OCI-LY1 (cell line): ENCODE measurements at regions not wholly inside any gene's neighbourhood (a gene's known extent, or its start where the extent isn't known, plus 50 kb on each side); places are given as distances from the start of the nearest gene placed in this dataset.

Experiments used
- H2AFZ ChIP-seq: fragments of 200-600 bp; sonication (generic), shearing (Covaris generic); 2 replicates; pipeline ENCODE4 v1.6.0; 2014; ENCODE audit warnings: antibody characterized with exemption, mild to moderate bottlenecking, low read length
- H3F3A ChIP-seq: fragments of 200-600 bp; sonication (generic), shearing (Covaris generic); 2 replicates; pipeline ENCODE4 v1.6.0; 2014; ENCODE audit warnings: mild to moderate bottlenecking, antibody characterized with exemption, low read length, moderate library complexity; ENCODE audit not compliant: insufficient read depth
- H3K27ac ChIP-seq: fragments of 200-600 bp; sonication (generic); 2 replicates; pipeline ENCODE4 v1.5.1; 2014; ENCODE audit warnings: low read length, mixed run types, mild to moderate bottlenecking, low read depth; ENCODE audit not compliant: poor library complexity, severe bottlenecking
- H3K27me3 ChIP-seq: fragments of 200-600 bp; sonication (generic); 2 replicates; pipeline ENCODE4 v1.6.0; 2014; ENCODE audit warnings: antibody characterized with exemption, mild to moderate bottlenecking, low read length, moderate library complexity; ENCODE audit not compliant: insufficient read depth
- H3K36me3 ChIP-seq: fragments of 200-600 bp; sonication (generic); 2 replicates; pipeline ENCODE4 v1.6.1; 2014; ENCODE audit warnings: mild to moderate bottlenecking, antibody characterized with exemption, low read length, moderate library complexity, mixed read lengths; ENCODE audit not compliant: insufficient read depth
- H3K4me1 ChIP-seq: fragments of 200-600 bp; sonication (generic); 2 replicates; pipeline ENCODE4 v1.5.1; 2014; ENCODE audit warnings: mild to moderate bottlenecking, low read length, moderate library complexity; ENCODE audit not compliant: insufficient read depth, severe bottlenecking
- H3K4me2 ChIP-seq: fragments of 200-600 bp; sonication (generic), shearing (Covaris generic); 2 replicates; pipeline ENCODE4 v1.6.1; 2014; ENCODE audit warnings: low read length
- H3K4me3 ChIP-seq: fragments of 200-600 bp; sonication (generic); 2 replicates; pipeline ENCODE4 v1.5.1; 2014; ENCODE audit warnings: low read length, low read depth, mild to moderate bottlenecking, mixed read lengths; ENCODE audit not compliant: poor library complexity, severe bottlenecking
- H3K79me2 ChIP-seq: fragments of 200-600 bp; shearing (Covaris generic); 2 replicates; pipeline ENCODE4 v1.6.1; 2016; ENCODE audit warnings: mixed run types, low read length, mixed read lengths; ENCODE audit not compliant: insufficient read depth
- H3K9ac ChIP-seq: fragments of 200-600 bp; sonication (generic), shearing (Covaris generic); 2 replicates; pipeline ENCODE4 v1.6.1; 2014; ENCODE audit warnings: mild to moderate bottlenecking, low read length, mixed read lengths
- H3K9me2 ChIP-seq: fragments of 200-600 bp; sonication (generic), shearing (Covaris generic); 2 replicates; pipeline ENCODE4 v1.6.1; 2014; ENCODE audit warnings: low read depth, mild to moderate bottlenecking, low read length, mixed read lengths
- H3K9me3 ChIP-seq: fragments of 200-600 bp; shearing (Covaris generic); 2 replicates; pipeline ENCODE4 v1.6.1; 2014; ENCODE audit warnings: low read length, mixed read lengths
- H4K20me1 ChIP-seq: fragments of 200-600 bp; sonication (generic), shearing (Covaris generic); 2 replicates; pipeline ENCODE4 v1.6.0; 2016; ENCODE audit warnings: mild to moderate bottlenecking, low read length; ENCODE audit not compliant: insufficient read depth
- EZH2 ChIP-seq: fragments of 200-600 bp; sonication (generic), shearing (Covaris generic); IDR thresholded peaks from 2 replicates; pipeline ENCODE4 v1.8.0; 2017; ENCODE audit warnings: borderline replicate concordance, mixed run types, mild to moderate bottlenecking, antibody characterized with exemption, low read length, moderate library complexity, mixed read lengths
- TF ChIP-seq, protein P1 (sequence below): fragments of 200-600 bp; sonication (generic), shearing (Covaris generic); IDR thresholded peaks from 2 replicates; pipeline ENCODE4 v1.5.1; 2017; ENCODE audit warnings: mild to moderate bottlenecking, antibody characterized with exemption, low read length, moderate library complexity, mixed read lengths

GRCh38 chr2:119053700-119054436 lies 104.7 kb downstream of the C1QL2 start:
- no peaks in the 10 kb centered on the region for H4K20me1 ChIP-seq
- H3K4me3 ChIP-seq, result no peak overlapping the region
- H3K9me3 ChIP-seq, result no peaks in the 10 kb centered on the region
- no peak overlapping the region for H3K27ac ChIP-seq
- no peak overlapping the region for H3K9ac ChIP-seq
- no peak overlapping the region for H2AFZ ChIP-seq
- no peaks in the 10 kb centered on the region; the same call in 1 of the 2 replicates for H3K27me3 ChIP-seq
- H3K4me2 ChIP-seq, result no peak overlapping the region
- H3K79me2 ChIP-seq, result no peaks in the 10 kb centered on the region
- H3K4me1 ChIP-seq, result no peaks in the 10 kb centered on the region
- no peaks in the 10 kb centered on the region for H3F3A ChIP-seq
- H3K9me2 ChIP-seq, result no peaks in the 10 kb centered on the region
- TF ChIP-seq, protein P1, sequence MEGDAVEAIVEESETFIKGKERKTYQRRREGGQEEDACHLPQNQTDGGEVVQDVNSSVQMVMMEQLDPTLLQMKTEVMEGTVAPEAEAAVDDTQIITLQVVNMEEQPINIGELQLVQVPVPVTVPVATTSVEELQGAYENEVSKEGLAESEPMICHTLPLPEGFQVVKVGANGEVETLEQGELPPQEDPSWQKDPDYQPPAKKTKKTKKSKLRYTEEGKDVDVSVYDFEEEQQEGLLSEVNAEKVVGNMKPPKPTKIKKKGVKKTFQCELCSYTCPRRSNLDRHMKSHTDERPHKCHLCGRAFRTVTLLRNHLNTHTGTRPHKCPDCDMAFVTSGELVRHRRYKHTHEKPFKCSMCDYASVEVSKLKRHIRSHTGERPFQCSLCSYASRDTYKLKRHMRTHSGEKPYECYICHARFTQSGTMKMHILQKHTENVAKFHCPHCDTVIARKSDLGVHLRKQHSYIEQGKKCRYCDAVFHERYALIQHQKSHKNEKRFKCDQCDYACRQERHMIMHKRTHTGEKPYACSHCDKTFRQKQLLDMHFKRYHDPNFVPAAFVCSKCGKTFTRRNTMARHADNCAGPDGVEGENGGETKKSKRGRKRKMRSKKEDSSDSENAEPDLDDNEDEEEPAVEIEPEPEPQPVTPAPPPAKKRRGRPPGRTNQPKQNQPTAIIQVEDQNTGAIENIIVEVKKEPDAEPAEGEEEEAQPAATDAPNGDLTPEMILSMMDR, result no peak
- TF ChIP-seq EZH2, result no peak
- H3K36me3 ChIP-seq, result no peaks in the 10 kb centered on the region

- no peak overlapping the region for H3K4me2 ChIP-seq
- H2AFZ ChIP-seq, result no peak overlapping the region
- H3K27me3 ChIP-seq, result no peaks in the 10 kb centered on the region; the same call in 1 of the 2 replicates
- no peaks in the 10 kb centered on the region for H3K4me1 ChIP-seq
- no peak for TF ChIP-seq EZH2
- TF ChIP-seq, protein P1, result no peak
- no peak overlapping the region for H3K9ac ChIP-seq
- H4K20me1 ChIP-seq, result no peaks in the 10 kb centered on the region
- no peak overlapping the region for H3K4me3 ChIP-seq
- no peaks in the 10 kb centered on the region for H3K9me3 ChIP-seq
- H3K27ac ChIP-seq, result no peak overlapping the region
- no peaks in the 10 kb centered on the region for H3F3A ChIP-seq
- H3K79me2 ChIP-seq, result no peaks in the 10 kb centered on the region
- no peaks in the 10 kb centered on the region for H3K9me2 ChIP-seq
- H3K36me3 ChIP-seq, result no peaks in the 10 kb centered on the region
These were observed 107.3 kb downstream of the C1QL2 start for GRCh38 chr2:119051263-119051662.

DNA sequence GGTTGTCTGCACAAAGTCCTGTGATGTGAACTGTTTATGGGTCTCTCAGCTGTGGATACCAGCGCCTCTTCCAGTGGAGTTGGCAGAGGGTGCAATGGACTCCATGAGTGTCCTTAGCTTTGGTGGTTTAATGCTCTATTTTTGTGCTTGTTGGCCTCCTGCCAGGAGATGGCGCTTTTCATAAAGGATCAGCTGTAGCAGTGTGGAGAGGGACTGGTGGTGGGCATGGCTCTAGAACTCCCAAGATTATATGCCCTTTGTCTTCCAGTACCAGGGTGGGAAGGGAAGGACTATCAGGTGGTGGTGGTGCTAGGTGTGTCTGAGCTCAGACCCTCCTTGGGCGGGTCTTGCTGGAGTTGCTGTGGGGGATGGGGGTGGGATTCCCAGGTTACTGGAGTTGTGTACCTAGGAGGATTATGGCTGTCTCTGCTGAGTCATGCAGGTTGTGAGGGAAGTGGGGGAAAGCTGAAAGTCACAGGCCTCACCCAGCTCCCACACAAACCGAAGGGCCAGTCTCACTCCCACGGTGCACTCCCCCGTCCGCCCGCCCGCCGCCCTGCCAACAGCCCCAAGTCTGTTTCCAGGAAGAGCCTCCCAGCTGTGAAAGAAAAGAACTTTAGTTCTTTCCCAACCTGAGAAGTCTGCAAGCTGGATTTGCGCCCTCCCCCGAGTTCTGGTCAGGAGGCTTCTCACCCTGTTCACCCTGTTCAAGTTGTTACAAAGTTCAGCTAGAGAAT lies 108.1 kb downstream of the MARCO start:
- H3K9ac ChIP-seq, result no peak overlapping the region
- no peaks in the 10 kb centered on the region for H3K27me3 ChIP-seq
- no peak overlapping the region for H3K4me2 ChIP-seq
- H3K9me3 ChIP-seq, result no peaks in the 10 kb centered on the region
- no peak overlapping the region for H2AFZ ChIP-seq
- H3K27ac ChIP-seq, result no peak overlapping the region
- H3K4me1 ChIP-seq, result no peaks in the 10 kb centered on the region
- TF ChIP-seq EZH2, result no peak
- TF ChIP-seq, protein P1, result peak; percentile 42; the same call in 1 of the 2 replicates
- H3K36me3 ChIP-seq, result no peaks in the 10 kb centered on the region
- H3K79me2 ChIP-seq, result no peaks in the 10 kb centered on the region
- no peaks in the 10 kb centered on the region for H4K20me1 ChIP-seq
- H3F3A ChIP-seq, result no peaks in the 10 kb centered on the region
- no peaks in the 10 kb centered on the region for H3K9me2 ChIP-seq
- H3K4me3 ChIP-seq, result no peak overlapping the region
